VCaP (cell line): ENCODE measurements at regions not wholly inside any gene's neighbourhood (a gene's known extent, or its start where the extent isn't known, plus 50 kb on each side); places are given as distances from the start of the nearest gene placed in this dataset.

ENCODE experiments used
- H3K27ac ChIP-seq: fragments of 450-650 bp; 2 replicates; pipeline ENCODE4 v1.5.1; 2017
- CTCF ChIP-seq: fragments of 450-650 bp; conservative IDR thresholded peaks from 2 replicates; pipeline ENCODE4 v1.5.1; 2017; ENCODE audit warnings: mild to moderate bottlenecking, moderate library complexity

- no peak overlapping the region for H3K27ac ChIP-seq
- TF ChIP-seq CTCF, result no peak
These were observed 394.8 kb downstream of the KCNJ2 start for GRCh38 chr17:70564006-70564620.

GRCh38 chr17:70569128-70569527 lies 399.8 kb downstream of the KCNJ2 start:
- no peak for TF ChIP-seq CTCF

GRCh38 chr17:70577456-70577855 lies 408.1 kb downstream of the KCNJ2 start:
- TF ChIP-seq CTCF, result no peak
- H3K27ac ChIP-seq, result no peak overlapping the region

More at GRCh38 chr17:70569128-70569527, 399.8 kb downstream of the KCNJ2 start:
- H3K27ac ChIP-seq, result no peak overlapping the region

GRCh38 chr17:70581459-70581858 lies 412.1 kb downstream of the KCNJ2 start:
- TF ChIP-seq CTCF, result no peak
- H3K27ac ChIP-seq, result no peak overlapping the region

GRCh38 chr17:70582777-70583176 lies 413.4 kb downstream of the KCNJ2 start:
- H3K27ac ChIP-seq, result no peak overlapping the region
- TF ChIP-seq CTCF, result no peak

GRCh38 chr17:70584255-70584654 lies 414.9 kb downstream of the KCNJ2 start:
- TF ChIP-seq CTCF, result no peak
- no peak overlapping the region for H3K27ac ChIP-seq

GRCh38 chr17:70588003-70588402 lies 418.7 kb downstream of the KCNJ2 start:
- no peak for TF ChIP-seq CTCF
- H3K27ac ChIP-seq, result no peak overlapping the region
